ENCODE measurements at regions not wholly inside any gene's neighbourhood (a gene's known extent, or its start where the extent isn't known, plus 50 kb on each side); places are given as distances from the start of the nearest gene placed in this dataset.

DNA sequence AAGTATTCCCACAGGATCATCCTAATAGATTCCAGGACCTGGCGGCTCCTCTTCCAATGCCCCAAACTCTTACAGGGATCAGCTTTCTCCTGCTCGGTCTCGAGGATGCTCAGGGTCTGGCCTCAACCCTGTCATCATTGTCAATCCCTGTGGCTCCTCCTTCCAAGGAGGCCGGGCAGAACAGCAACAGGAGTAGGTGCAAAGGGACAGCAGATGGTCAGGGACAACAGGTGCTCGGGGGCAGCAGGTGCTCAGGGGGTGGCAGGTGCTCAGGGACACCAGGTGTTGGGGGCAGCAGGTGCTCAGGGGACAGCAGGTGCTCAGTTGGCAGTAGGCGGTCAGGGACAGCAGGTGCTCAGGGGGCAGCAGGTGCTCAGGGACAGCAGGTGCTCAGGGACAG, 84.8 kb downstream of the TTLL2 start:
- no peak for DNase-seq (ENCODE audit: low read depth)
- H3K4me3 ChIP-seq (ENCODE audit: low read depth, low read length), result no peak overlapping the region

DNA sequence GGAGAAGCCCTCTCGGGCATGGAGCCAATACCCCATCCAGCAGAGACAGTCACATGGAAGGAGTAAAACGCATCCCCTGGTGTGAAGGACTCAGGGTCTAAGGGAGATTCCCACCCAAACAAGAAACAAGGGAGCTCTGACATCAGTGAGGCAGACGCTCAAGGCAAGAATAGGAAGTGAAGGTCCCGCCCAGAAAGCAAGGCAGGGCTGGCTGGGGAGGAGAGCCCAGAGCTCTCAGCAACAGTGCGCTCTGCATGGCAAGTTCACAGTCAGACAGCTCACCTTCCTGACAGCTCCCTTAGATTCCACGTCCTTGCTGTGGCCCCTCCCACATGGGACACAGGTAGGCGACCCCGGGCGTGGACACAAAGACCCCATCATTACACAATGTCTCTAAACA, 85.6 kb downstream of the TTLL2 start:
- TF ChIP-seq, protein P1, sequence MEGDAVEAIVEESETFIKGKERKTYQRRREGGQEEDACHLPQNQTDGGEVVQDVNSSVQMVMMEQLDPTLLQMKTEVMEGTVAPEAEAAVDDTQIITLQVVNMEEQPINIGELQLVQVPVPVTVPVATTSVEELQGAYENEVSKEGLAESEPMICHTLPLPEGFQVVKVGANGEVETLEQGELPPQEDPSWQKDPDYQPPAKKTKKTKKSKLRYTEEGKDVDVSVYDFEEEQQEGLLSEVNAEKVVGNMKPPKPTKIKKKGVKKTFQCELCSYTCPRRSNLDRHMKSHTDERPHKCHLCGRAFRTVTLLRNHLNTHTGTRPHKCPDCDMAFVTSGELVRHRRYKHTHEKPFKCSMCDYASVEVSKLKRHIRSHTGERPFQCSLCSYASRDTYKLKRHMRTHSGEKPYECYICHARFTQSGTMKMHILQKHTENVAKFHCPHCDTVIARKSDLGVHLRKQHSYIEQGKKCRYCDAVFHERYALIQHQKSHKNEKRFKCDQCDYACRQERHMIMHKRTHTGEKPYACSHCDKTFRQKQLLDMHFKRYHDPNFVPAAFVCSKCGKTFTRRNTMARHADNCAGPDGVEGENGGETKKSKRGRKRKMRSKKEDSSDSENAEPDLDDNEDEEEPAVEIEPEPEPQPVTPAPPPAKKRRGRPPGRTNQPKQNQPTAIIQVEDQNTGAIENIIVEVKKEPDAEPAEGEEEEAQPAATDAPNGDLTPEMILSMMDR (IDR thresholded peaks at IDR 0.05; ENCODE audit: low read depth, low read length), result no peak
- TF ChIP-seq POLR2A (IDR thresholded peaks at IDR 0.05; ENCODE audit: extremely low read depth, insufficient read length) (no peak), MYC (IDR thresholded peaks at IDR 0.05; ENCODE audit: low read depth, low read length) (no peak)
- TF ChIP-seq, protein P2, sequence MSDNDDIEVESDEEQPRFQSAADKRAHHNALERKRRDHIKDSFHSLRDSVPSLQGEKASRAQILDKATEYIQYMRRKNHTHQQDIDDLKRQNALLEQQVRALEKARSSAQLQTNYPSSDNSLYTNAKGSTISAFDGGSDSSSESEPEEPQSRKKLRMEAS (IDR thresholded peaks at IDR 0.05; ENCODE audit: low read depth, low read length), result no peak
- no peak for DNase-seq (ENCODE audit: low read depth)
- H3K4me3 ChIP-seq (ENCODE audit: low read depth, low read length), result no peak overlapping the region

More for the DNA sequence above, 84.8 kb downstream of the TTLL2 start:
- TF ChIP-seq POLR2A (IDR thresholded peaks at IDR 0.05; ENCODE audit: extremely low read depth, insufficient read length) (no peak), MYC (IDR thresholded peaks at IDR 0.05; ENCODE audit: low read depth, low read length) (no peak)
- TF ChIP-seq, protein P2 (IDR thresholded peaks at IDR 0.05; ENCODE audit: low read depth, low read length), result no peak
- TF ChIP-seq, protein P1 (IDR thresholded peaks at IDR 0.05; ENCODE audit: low read depth, low read length), result no peak

DNA sequence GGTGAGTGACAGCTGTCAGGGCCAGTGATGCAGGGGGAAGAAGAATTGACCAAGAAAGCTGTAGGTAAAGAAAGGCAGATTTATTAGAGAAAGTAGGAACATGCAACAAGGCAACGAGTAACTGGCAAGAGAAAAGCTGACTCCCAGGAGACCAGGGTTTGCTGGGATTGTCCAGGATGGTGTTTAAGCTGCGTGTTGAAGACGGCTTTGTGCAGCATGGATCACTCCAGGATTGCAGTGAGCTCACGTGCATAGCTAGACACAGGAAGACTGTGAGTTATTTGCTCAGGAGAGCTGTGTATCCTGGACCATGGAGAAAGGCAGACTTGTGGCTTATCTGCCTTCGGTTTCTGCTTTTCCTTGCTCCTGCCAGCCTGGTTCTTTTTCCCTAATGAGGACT, 87.6 kb downstream of the TTLL2 start:
- TF ChIP-seq, protein P1 (IDR thresholded peaks at IDR 0.05; ENCODE audit: low read depth, low read length), result no peak
- no peak for DNase-seq (ENCODE audit: low read depth)

DNA sequence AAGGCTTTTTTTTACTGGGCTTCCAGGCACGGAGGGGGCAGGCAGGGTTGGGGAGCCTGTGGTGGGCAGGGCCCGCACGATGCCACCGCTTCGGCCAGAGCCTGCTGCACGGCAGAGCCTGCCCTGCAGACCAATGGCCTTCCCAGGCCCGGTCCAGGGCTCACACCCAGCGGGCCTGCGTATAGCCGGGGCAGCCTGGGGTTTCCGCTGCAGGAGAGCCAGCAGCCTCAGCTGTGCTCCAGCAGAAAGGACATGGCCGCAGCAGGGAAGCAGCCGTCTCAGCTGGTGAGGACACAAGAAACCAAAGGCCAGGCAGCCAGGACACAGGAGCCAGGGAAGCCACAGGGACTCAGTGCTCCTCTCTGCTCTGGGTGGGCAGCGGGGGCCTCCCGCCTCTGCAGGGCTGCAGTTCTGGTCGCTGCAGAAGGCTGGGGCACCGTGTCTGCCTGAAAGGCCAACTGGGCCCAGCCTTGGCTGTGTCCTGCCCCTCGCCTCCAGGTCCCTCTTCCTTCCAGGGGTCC, 90.6 kb downstream of the TTLL2 start:
- DNase-seq (ENCODE audit: low read depth), result no peak
- no peak overlapping the region for H3K4me3 ChIP-seq (ENCODE audit: low read depth, low read length)
- TF ChIP-seq POLR2A (IDR thresholded peaks at IDR 0.05; ENCODE audit: extremely low read depth, insufficient read length) (no peak), MYC (IDR thresholded peaks at IDR 0.05; ENCODE audit: low read depth, low read length) (no peak)
- TF ChIP-seq, protein P2 (IDR thresholded peaks at IDR 0.05; ENCODE audit: low read depth, low read length), result no peak
- TF ChIP-seq, protein P1 (IDR thresholded peaks at IDR 0.05; ENCODE audit: low read depth, low read length), result no peak

More for the DNA sequence above, 87.6 kb downstream of the TTLL2 start:
- H3K4me3 ChIP-seq (ENCODE audit: low read depth, low read length), result no peak overlapping the region

DNA sequence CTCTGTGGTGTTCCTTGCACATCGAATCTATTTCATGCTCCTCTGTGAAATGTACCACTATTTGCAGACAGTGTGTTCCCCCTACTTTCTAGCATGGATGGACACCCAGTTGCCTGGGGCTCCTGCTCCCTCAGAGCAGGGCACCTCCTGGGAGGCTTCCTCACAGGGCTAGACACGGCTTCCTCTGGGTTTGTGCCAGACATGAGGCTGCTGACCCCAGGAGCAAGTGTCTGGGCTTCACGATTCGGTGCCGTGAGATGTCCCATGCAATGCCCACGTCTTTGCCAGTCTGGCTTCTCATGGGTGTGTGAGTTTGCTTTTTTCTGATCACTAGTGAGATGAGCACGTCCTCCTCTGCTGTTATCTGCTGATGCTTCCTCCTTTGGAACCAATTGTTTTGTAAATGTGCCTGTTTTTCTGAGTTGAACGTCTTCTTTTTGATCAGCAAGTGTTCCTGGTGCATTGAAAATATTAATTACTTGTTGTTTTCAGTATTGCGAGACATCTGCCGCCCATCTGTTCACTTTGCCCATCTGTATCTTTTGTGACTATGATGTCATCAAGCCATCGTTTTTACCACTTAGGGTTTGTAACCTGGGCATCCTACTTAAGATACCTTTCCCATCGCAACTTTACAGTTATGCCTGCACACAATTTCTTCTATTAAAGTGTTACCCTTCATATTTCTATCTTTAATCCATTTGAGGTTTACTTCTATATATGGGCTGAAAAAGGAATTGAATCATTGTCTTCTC, 92.0 kb downstream of the TTLL2 start:
- DNase-seq (ENCODE audit: low read depth), result no peak

More for the DNA sequence above, 92.0 kb downstream of the TTLL2 start:
- no peak overlapping the region for H3K4me3 ChIP-seq (ENCODE audit: low read depth, low read length)
- TF ChIP-seq MYC (IDR thresholded peaks at IDR 0.05; ENCODE audit: low read depth, low read length), result no peak
- TF ChIP-seq, protein P2 (IDR thresholded peaks at IDR 0.05; ENCODE audit: low read depth, low read length), result no peak
- no peak for TF ChIP-seq POLR2A (IDR thresholded peaks at IDR 0.05; ENCODE audit: extremely low read depth, insufficient read length)
- TF ChIP-seq, protein P1 (IDR thresholded peaks at IDR 0.05; ENCODE audit: low read depth, low read length), result no peak

All from NB4 (cell line).